GM21515 (cell line): ENCODE measurements at regions not wholly inside any gene's neighbourhood (a gene's known extent, or its start where the extent isn't known, plus 50 kb on each side); places are given as distances from the start of the nearest gene placed in this dataset.
"Not testable (repeated sequence)": the region's sequence is repeated elsewhere in the genome, so short reads cannot be mapped to it uniquely, and the experiment has no call there.

Experiments used
- ATAC-seq: cut with Tn5 transposase; IDR thresholded peaks from one replicate; pipeline ENCODE4 v1.9.1; 2021; ENCODE audit not compliant: unreplicated experiment

- no peak for ATAC-seq
These were observed 344.2 kb upstream of the CCNH start for GRCh38 chr5:87756951-87757350.

GRCh38 chr5:87755360-87755759, 342.6 kb upstream of the CCNH start:
- no peak for ATAC-seq

GRCh38 chr5:87754009-87754757, 341.5 kb upstream of the CCNH start:
- ATAC-seq, result no peak

- no peak for ATAC-seq
These were observed 339.6 kb upstream of the CCNH start for GRCh38 chr5:87752362-87752761.

- no peak for ATAC-seq
These were observed 339.1 kb upstream of the CCNH start for GRCh38 chr5:87751824-87752223.

- no peak for ATAC-seq
These were observed 334.2 kb upstream of the CCNH start for GRCh38 chr5:87746891-87747377.

GRCh38 chr5:87746341-87746740, 333.6 kb upstream of the CCNH start:
- ATAC-seq, result no peak

- no peak for ATAC-seq
These were observed 329.2 kb upstream of the CCNH start for GRCh38 chr5:87741881-87742280.

- no peak for ATAC-seq
These were observed 323.2 kb upstream of the CCNH start for GRCh38 chr5:87735923-87736322.

- ATAC-seq, result no peak
These were observed 321.2 kb upstream of the CCNH start for GRCh38 chr5:87733897-87734296.

GRCh38 chr5:87732875-87733768, 320.4 kb upstream of the CCNH start:
- no peak for ATAC-seq

- ATAC-seq, result no peak
These were observed 317.1 kb upstream of the CCNH start for GRCh38 chr5:87729781-87730180.

GRCh38 chr5:87722286-87722685, 309.6 kb upstream of the CCNH start:
- no peak for ATAC-seq

- not testable (repeated sequence) for ATAC-seq
These were observed 305.6 kb upstream of the CCNH start for GRCh38 chr5:87718224-87718925.

GRCh38 chr5:87717761-87718160, 305.0 kb upstream of the CCNH start:
- ATAC-seq, result no peak

- no peak for ATAC-seq
These were observed 293.1 kb upstream of the CCNH start for GRCh38 chr5:87705876-87706275.

GRCh38 chr5:87686975-87687374, 274.2 kb upstream of the CCNH start:
- peak; percentile 94 for ATAC-seq

GRCh38 chr5:87686018-87686417, 273.3 kb upstream of the CCNH start:
- no peak for ATAC-seq

GRCh38 chr5:87674235-87674634, 261.5 kb upstream of the CCNH start:
- no peak for ATAC-seq

- ATAC-seq, result no peak
These were observed 258.4 kb upstream of the CCNH start for GRCh38 chr5:87671146-87671545.

GRCh38 chr5:87665166-87665565, 252.4 kb upstream of the CCNH start:
- no peak for ATAC-seq
